Keratinocyte (primary cell): ENCODE measurements at regions not wholly inside any gene's neighbourhood (a gene's known extent, or its start where the extent isn't known, plus 50 kb on each side); places are given as distances from the start of the nearest gene placed in this dataset.

ENCODE experiments used
- DNase-seq: peaks from one replicate; pipeline ENCODE4 v3.0.0-alpha.2; 2011; ENCODE audit warnings: low read depth, missing footprints, low spot score
- FAIRE-seq: peaks from 2 replicates; lab custom pipeline; 2011; peaks lifted over from hg19 to GRCh38; lab: Jason Lieb, UNC
- H2AFZ ChIP-seq: 2 replicates; pipeline ENCODE4 v1.6.0; 2012; ENCODE audit warnings: low read length, control low read depth, inconsistent platforms; ENCODE audit not compliant: control insufficient read depth
- H3K27ac ChIP-seq: 2 replicates; pipeline ENCODE4 v1.5.1; 2011; ENCODE audit warnings: low read length; ENCODE audit not compliant: control insufficient read depth, insufficient read depth
- H3K27me3 ChIP-seq: 3 replicates; pipeline ENCODE4 v1.6.0; 2011; ENCODE audit warnings: low read length; ENCODE audit not compliant: control insufficient read depth, insufficient read depth; ENCODE audit errors: extremely low read depth
- H3K36me3 ChIP-seq, 2 experiments: 2 replicates in 1 of 2; 3 replicates in 1 of 2; pipeline ENCODE4 v1.5.1; 2011; ENCODE audit warnings: low read length in 2 of 2, mild to moderate bottlenecking in 1 of 2; ENCODE audit not compliant: control insufficient read depth in 2 of 2, insufficient read depth in 2 of 2; ENCODE audit errors: extremely low read depth in 1 of 2
- H3K4me1 ChIP-seq: 3 replicates; pipeline ENCODE4 v1.5.1; 2011; ENCODE audit warnings: low read length; ENCODE audit not compliant: control insufficient read depth, insufficient read depth; ENCODE audit errors: extremely low read depth
- H3K4me2 ChIP-seq: 3 replicates; pipeline ENCODE4 v1.6.0; 2011; ENCODE audit warnings: low read depth, low read length; ENCODE audit not compliant: control insufficient read depth, insufficient read depth; ENCODE audit errors: extremely low read depth
- H3K4me3 ChIP-seq, 3 experiments: fragments of 200-600 bp in 1 of 3; sonication (generic) in 1 of 3; 2 replicates in 2 of 3; 3 replicates in 1 of 3; pipeline ENCODE4 v1.5.1; 2011 to 2016; ENCODE audit warnings: low read length in 3 of 3, mild to moderate bottlenecking in 3 of 3, control low read depth in 2 of 3, inconsistent platforms in 1 of 3, low read depth in 1 of 3, mixed read lengths in 1 of 3, mixed run types in 1 of 3, moderate library complexity in 1 of 3; ENCODE audit not compliant: control insufficient read depth in 2 of 3, insufficient read depth in 2 of 3; ENCODE audit errors: extremely low read depth in 1 of 3
- H3K79me2 ChIP-seq: 2 replicates; pipeline ENCODE4 v1.6.0; 2012; ENCODE audit warnings: low read length; ENCODE audit not compliant: control insufficient read depth, insufficient read depth
- H3K9ac ChIP-seq: 3 replicates; pipeline ENCODE4 v1.6.0; 2011; ENCODE audit warnings: low read length; ENCODE audit not compliant: control insufficient read depth, insufficient read depth; ENCODE audit errors: extremely low read depth
- H3K9me1 ChIP-seq: 3 replicates; pipeline ENCODE4 v1.6.0; 2011; ENCODE audit warnings: low read length; ENCODE audit not compliant: control insufficient read depth, insufficient read depth; ENCODE audit errors: extremely low read depth
- H3K9me3 ChIP-seq: 2 replicates; pipeline ENCODE4 v1.5.1; 2012; ENCODE audit warnings: low read depth, low read length; ENCODE audit not compliant: control insufficient read depth
- H4K20me1 ChIP-seq: 3 replicates; pipeline ENCODE4 v1.6.0; 2011; ENCODE audit warnings: low read length; ENCODE audit not compliant: control insufficient read depth, insufficient read depth; ENCODE audit errors: extremely low read depth
- EZH2 ChIP-seq: IDR thresholded peaks from one replicate; pipeline ENCODE4 v1.6.1; 2012; ENCODE audit warnings: inconsistent platforms, mild to moderate bottlenecking, low read length, moderate library complexity
- dilution Hi-C: fragments of 300-500 bp; cut with MboI; formaldehyde crosslinking; loops from one replicate; pipeline ENCODE4 v1.7.0; 2020; ENCODE audit warnings: low sequenced_read_pairs; ENCODE audit not compliant: extremely low pct_ligation_motif_present
- TF ChIP-seq, protein P1 (sequence below), 3 experiments: IDR thresholded peaks in 1 of 3; conservative IDR thresholded peaks in 1 of 3; optimal IDR thresholded peaks in 1 of 3; 2 replicates in 2 of 3; 3 replicates in 1 of 3; pipeline versions ENCODE3 to v1.5.1; 2011; ENCODE audit warnings: low read length in 3 of 3, mild to moderate bottlenecking in 3 of 3, moderate library complexity in 2 of 3, control low read depth in 1 of 3, inconsistent platforms in 1 of 3; ENCODE audit not compliant: insufficient read depth in 2 of 3; ENCODE audit errors: extremely low read depth in 1 of 3

- peaks cover 3% of the 10 kb centered on the region for H3K4me1 ChIP-seq
- DNase-seq (no peak), FAIRE-seq (no peak)
- no peak overlapping the region for H3K4me2 ChIP-seq
- no peaks in the 10 kb centered on the region for H3K9me1 ChIP-seq
- H3K79me2 ChIP-seq, result no peaks in the 10 kb centered on the region
- dilution Hi-C loops, result no loop called here
- H2AFZ ChIP-seq, result no peak overlapping the region
- no peak overlapping the region for H3K9ac ChIP-seq
- H3K36me3 ChIP-seq, result no peaks in the 10 kb centered on the region
- H3K9me3 ChIP-seq, result no peaks in the 10 kb centered on the region
- no peaks in the 10 kb centered on the region for H3K27me3 ChIP-seq
- H3K4me3 ChIP-seq, result no peak overlapping the region
- TF ChIP-seq EZH2, result no peak
- TF ChIP-seq, protein P1, sequence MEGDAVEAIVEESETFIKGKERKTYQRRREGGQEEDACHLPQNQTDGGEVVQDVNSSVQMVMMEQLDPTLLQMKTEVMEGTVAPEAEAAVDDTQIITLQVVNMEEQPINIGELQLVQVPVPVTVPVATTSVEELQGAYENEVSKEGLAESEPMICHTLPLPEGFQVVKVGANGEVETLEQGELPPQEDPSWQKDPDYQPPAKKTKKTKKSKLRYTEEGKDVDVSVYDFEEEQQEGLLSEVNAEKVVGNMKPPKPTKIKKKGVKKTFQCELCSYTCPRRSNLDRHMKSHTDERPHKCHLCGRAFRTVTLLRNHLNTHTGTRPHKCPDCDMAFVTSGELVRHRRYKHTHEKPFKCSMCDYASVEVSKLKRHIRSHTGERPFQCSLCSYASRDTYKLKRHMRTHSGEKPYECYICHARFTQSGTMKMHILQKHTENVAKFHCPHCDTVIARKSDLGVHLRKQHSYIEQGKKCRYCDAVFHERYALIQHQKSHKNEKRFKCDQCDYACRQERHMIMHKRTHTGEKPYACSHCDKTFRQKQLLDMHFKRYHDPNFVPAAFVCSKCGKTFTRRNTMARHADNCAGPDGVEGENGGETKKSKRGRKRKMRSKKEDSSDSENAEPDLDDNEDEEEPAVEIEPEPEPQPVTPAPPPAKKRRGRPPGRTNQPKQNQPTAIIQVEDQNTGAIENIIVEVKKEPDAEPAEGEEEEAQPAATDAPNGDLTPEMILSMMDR (optimal IDR thresholded peaks at IDR 0.05 in 1 of 3, IDR thresholded peaks at IDR 0.05 in 1 of 3, conservative IDR thresholded peaks at IDR 0.05 in 1 of 3; ENCODE audit: extremely low read depth in 1 of 3, insufficient read depth in 2 of 3, low read length in 3 of 3), result no peak
- H3K27ac ChIP-seq, result no peak overlapping the region
- H4K20me1 ChIP-seq, result no peaks in the 10 kb centered on the region
These were observed 243.9 kb downstream of the CDCA7 start for GRCh38 chr2:173598525-173598924.

DNA sequence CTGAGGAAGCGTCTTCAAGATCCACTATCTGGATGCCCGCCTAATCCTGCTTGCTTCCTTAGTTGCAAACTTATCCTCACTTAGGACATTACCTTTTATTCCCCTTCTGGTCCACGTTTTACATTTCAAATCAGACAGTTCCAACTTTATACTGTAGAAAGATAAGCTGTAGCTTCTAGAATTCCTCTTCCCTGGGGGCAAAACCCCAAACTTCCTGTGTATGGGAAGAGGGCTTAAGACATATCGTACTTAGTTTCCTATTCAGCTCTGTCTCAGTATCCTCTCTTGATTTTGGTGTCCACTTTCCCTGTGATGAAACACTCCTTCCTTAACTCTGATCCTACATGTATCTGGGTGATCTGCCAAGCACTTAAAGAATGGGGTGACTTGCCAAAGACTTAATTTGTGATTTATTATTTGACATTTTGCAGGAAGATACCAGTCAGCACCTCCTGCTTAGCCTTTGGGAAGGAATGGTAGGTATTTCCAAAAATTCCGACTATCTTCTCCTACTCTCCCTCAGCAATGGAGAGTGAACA lies 245.2 kb downstream of the CDCA7 start:
- no peak for TF ChIP-seq EZH2
- TF ChIP-seq, protein P1 (optimal IDR thresholded peaks at IDR 0.05 in 1 of 3, IDR thresholded peaks at IDR 0.05 in 1 of 3, conservative IDR thresholded peaks at IDR 0.05 in 1 of 3; ENCODE audit: extremely low read depth in 1 of 3, insufficient read depth in 2 of 3, low read length in 3 of 3), result no peak
- Histone ChIP-seq H4K20me1 (no peaks in the 10 kb centered on the region), H2AFZ (no peak overlapping the region), H3K27ac (no peak overlapping the region), H3K27me3 (no peaks in the 10 kb centered on the region), H3K4me1 (peaks cover 3% of the 10 kb centered on the region), H3K4me3 (no peak overlapping the region), H3K4me2 (no peak overlapping the region), H3K9me1 (no peaks in the 10 kb centered on the region), H3K9me3 (no peaks in the 10 kb centered on the region), H3K36me3 (no peaks in the 10 kb centered on the region), H3K79me2 (no peaks in the 10 kb centered on the region), H3K9ac (no peak overlapping the region)
- FAIRE-seq (peak; percentile 49), DNase-seq (no peak)
- dilution Hi-C loops, result no loop called here
